MM.1S (cell line): ENCODE measurements at regions not wholly inside any gene's neighbourhood (a gene's known extent, or its start where the extent isn't known, plus 50 kb on each side); places are given as distances from the start of the nearest gene placed in this dataset.

ENCODE experiments used
- DNase-seq: peaks from one replicate; pipeline ENCODE4 v3.0.0-alpha.2; 2015
- H2AFZ ChIP-seq: fragments of 300-600 bp; sonication (generic); 2 replicates; pipeline ENCODE4 v1.6.0; 2016; ENCODE audit warnings: antibody characterized with exemption, low read length
- H3F3A ChIP-seq: fragments of 300-600 bp; sonication (generic); 2 replicates; pipeline ENCODE4 v1.6.1; 2016; ENCODE audit warnings: mild to moderate bottlenecking, antibody characterized with exemption, low read length, moderate library complexity, mixed read lengths; ENCODE audit not compliant: insufficient read depth
- H3K27ac ChIP-seq: fragments of 300-600 bp; sonication (generic); 2 replicates; pipeline ENCODE4 v1.5.1; 2016; ENCODE audit warnings: mild to moderate bottlenecking, low read length
- H3K27me3 ChIP-seq: fragments of 300-600 bp; sonication (generic); replicated peaks from 2 replicates; pipeline ENCODE4 v1.6.0; 2016; ENCODE audit warnings: low read length; ENCODE audit not compliant: insufficient read depth
- H3K36me3 ChIP-seq: fragments of 300-600 bp; sonication (generic); replicated peaks from 2 replicates; pipeline ENCODE4 v1.6.1; 2016; ENCODE audit warnings: mild to moderate bottlenecking, low read length, mixed read lengths; ENCODE audit not compliant: insufficient read depth
- H3K4me1 ChIP-seq: fragments of 300-600 bp; sonication (generic); 2 replicates; pipeline ENCODE4 v1.6.1; 2016; ENCODE audit warnings: low read length, mixed read lengths
- H3K4me2 ChIP-seq: fragments of 300-600 bp; sonication (generic); 2 replicates; pipeline ENCODE4 v1.6.0; 2016; ENCODE audit warnings: low read depth, low read length
- H3K4me3 ChIP-seq: fragments of 300-600 bp; sonication (generic); 2 replicates; pipeline ENCODE4 v1.5.1; 2016; ENCODE audit warnings: low read length, mixed read lengths
- H3K79me2 ChIP-seq: fragments of 300-600 bp; sonication (generic); 2 replicates; pipeline ENCODE4 v1.6.1; 2016; ENCODE audit warnings: mixed run types, low read length, mixed read lengths
- H3K9ac ChIP-seq: fragments of 300-600 bp; sonication (generic); 2 replicates; pipeline ENCODE4 v1.6.1; 2016; ENCODE audit warnings: low read length, mixed read lengths
- H3K9me2 ChIP-seq: fragments of 300-600 bp; sonication (generic); replicated peaks from 2 replicates; pipeline ENCODE4 v1.6.1; 2016; ENCODE audit warnings: mild to moderate bottlenecking, low read length, mixed read lengths; ENCODE audit not compliant: insufficient read depth
- H3K9me3 ChIP-seq: fragments of 300-600 bp; sonication (generic); replicated peaks from 2 replicates; pipeline ENCODE4 v1.6.1; 2016; ENCODE audit warnings: mild to moderate bottlenecking, low read length, mixed read lengths; ENCODE audit not compliant: insufficient read depth
- H4K20me1 ChIP-seq: fragments of 300-600 bp; sonication (generic); 2 replicates; pipeline ENCODE4 v1.6.1; 2016; ENCODE audit warnings: mild to moderate bottlenecking, low read length, moderate library complexity, mixed read lengths; ENCODE audit not compliant: insufficient read depth
- EZH2 ChIP-seq: fragments of 300-600 bp; sonication (generic); optimal IDR thresholded peaks from 2 replicates; pipeline ENCODE3; 2017; ENCODE audit warnings: low read depth, mild to moderate bottlenecking, antibody characterized with exemption, low read length, mixed read lengths
- EZH2phosphoT487 ChIP-seq: fragments of 300-600 bp; sonication (generic); IDR thresholded peaks from 2 replicates; pipeline ENCODE4 v1.6.1; 2018; ENCODE audit warnings: antibody characterized with exemption, low read length
- TF ChIP-seq, protein P1 (sequence below): fragments of 300-600 bp; sonication (generic); IDR thresholded peaks from 2 replicates; pipeline ENCODE4 v1.5.1; 2016; ENCODE audit warnings: antibody characterized with exemption, low read length, mixed read lengths

DNA sequence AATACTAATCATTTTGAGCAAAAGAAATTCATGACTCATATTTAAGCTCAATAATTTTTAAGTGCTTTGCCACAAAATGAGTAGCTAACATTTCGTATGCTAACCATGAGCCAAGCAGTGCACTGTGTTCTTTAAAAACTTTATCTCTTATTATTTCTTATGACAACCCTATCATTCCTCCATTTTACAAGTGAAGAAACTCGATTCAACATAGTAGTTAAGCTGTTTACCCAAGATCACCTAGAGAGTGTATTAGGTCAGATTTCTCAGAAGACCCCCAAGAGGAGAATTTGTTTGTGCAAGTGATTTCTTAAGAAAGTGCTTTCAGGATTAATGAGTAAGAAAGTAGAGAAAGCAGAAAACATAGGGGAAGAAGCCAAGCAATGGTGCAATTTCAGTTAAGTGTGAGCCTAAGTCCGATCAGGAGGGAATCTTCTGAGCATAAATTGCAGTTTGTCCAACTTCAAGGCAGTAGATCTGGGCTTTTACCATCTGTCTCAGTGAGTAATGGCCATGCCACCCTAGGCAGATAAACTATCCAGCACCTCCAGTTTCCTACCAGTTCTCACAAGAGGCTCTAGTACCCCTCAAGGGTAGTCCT lies 202.7 kb downstream of the SCG2 start:
- H3K79me2 ChIP-seq, result no peaks in the 10 kb centered on the region
- H2AFZ ChIP-seq, result no peak overlapping the region
- H3K4me3 ChIP-seq, result no peak overlapping the region
- H3K4me1 ChIP-seq, result no peaks in the 10 kb centered on the region
- no peak for DNase-seq
- no peak overlapping the region for H3K4me2 ChIP-seq
- TF ChIP-seq EZH2phosphoT487 (no peak), EZH2 (no peak)
- TF ChIP-seq, protein P1, sequence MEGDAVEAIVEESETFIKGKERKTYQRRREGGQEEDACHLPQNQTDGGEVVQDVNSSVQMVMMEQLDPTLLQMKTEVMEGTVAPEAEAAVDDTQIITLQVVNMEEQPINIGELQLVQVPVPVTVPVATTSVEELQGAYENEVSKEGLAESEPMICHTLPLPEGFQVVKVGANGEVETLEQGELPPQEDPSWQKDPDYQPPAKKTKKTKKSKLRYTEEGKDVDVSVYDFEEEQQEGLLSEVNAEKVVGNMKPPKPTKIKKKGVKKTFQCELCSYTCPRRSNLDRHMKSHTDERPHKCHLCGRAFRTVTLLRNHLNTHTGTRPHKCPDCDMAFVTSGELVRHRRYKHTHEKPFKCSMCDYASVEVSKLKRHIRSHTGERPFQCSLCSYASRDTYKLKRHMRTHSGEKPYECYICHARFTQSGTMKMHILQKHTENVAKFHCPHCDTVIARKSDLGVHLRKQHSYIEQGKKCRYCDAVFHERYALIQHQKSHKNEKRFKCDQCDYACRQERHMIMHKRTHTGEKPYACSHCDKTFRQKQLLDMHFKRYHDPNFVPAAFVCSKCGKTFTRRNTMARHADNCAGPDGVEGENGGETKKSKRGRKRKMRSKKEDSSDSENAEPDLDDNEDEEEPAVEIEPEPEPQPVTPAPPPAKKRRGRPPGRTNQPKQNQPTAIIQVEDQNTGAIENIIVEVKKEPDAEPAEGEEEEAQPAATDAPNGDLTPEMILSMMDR, result no peak
- no peaks in the 10 kb centered on the region for H3K9me2 ChIP-seq
- no peaks in the 10 kb centered on the region for H3K9me3 ChIP-seq
- H4K20me1 ChIP-seq, result no peaks in the 10 kb centered on the region
- no peaks in the 10 kb centered on the region for H3F3A ChIP-seq
- no peaks in the 10 kb centered on the region for H3K27me3 ChIP-seq
- H3K27ac ChIP-seq, result no peak overlapping the region
- no peaks in the 10 kb centered on the region for H3K36me3 ChIP-seq
- no peak overlapping the region for H3K9ac ChIP-seq

DNA sequence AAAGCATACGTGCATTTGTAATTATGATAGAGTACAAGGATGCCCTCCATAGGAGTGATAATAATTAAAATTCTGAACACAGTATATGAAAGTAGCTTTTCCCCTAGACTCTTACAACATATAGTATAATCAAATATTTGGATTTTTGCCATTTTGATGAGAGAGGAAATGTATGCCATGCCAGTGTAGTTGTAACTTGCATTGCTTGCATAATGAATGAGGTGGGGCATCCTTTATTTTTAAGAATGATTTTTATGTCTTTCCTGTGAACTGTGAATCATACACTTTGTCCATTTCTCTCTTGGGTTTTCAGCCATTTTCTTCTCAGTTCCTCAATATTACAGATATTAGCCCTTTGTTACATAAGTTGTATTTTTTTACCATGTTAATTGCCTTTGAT lies 197.5 kb downstream of the SCG2 start:
- Histone ChIP-seq H3K79me2 (no peaks in the 10 kb centered on the region), H3K9me2 (no peaks in the 10 kb centered on the region), H3K27me3 (no peaks in the 10 kb centered on the region), H3K27ac (no peak overlapping the region), H3K4me1 (no peaks in the 10 kb centered on the region), H3K4me2 (no peak overlapping the region), H3K9me3 (no peaks in the 10 kb centered on the region), H3K4me3 (no peak overlapping the region), H4K20me1 (no peaks in the 10 kb centered on the region), H3F3A (no peaks in the 10 kb centered on the region), H3K36me3 (no peaks in the 10 kb centered on the region), H2AFZ (no peak overlapping the region), H3K9ac (no peak overlapping the region)
- TF ChIP-seq, protein P1, result no peak
- TF ChIP-seq EZH2, result no peak
- TF ChIP-seq EZH2phosphoT487, result no peak
- DNase-seq, result no peak

DNA sequence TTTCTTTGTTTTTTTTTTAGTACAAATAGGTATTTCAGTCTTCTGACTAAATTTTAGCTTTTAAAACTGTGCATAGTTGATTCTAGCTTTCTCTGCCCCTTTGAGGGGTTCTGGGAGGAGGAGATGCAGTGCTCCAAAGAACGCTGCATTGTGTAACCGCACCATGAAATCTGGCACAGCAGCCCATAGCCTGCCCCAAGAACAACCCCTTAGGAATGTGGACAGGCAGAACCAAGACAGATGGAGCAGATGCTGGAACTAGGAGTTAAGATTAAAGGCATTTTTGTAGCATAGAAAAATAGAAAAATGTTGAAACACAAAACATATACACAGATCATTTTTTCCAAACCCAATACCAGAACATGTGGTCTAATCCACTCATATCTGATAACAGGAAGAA lies 187.5 kb downstream of the SCG2 start:
- Histone ChIP-seq H3K79me2 (no peaks in the 10 kb centered on the region), H3K4me1 (no peaks in the 10 kb centered on the region), H4K20me1 (no peaks in the 10 kb centered on the region), H3K36me3 (no peaks in the 10 kb centered on the region), H3K9me2 (no peaks in the 10 kb centered on the region), H2AFZ (no peak overlapping the region), H3K27me3 (no peaks in the 10 kb centered on the region), H3K4me3 (no peak overlapping the region), H3K9me3 (no peaks in the 10 kb centered on the region), H3F3A (no peaks in the 10 kb centered on the region), H3K9ac (no peak overlapping the region), H3K4me2 (no peak overlapping the region), H3K27ac (no peak overlapping the region)
- DNase-seq, result no peak
- TF ChIP-seq, protein P1, result no peak
- TF ChIP-seq EZH2, result no peak
- no peak for TF ChIP-seq EZH2phosphoT487
